GM12873 (cell line): ENCODE measurements at regions not wholly inside any gene's neighbourhood (a gene's known extent, or its start where the extent isn't known, plus 50 kb on each side); places are given as distances from the start of the nearest gene placed in this dataset.

Experiments
- CTCF ChIP-seq: IDR thresholded peaks from 2 replicates; pipeline ENCODE4 v1.5.1; 2012; ENCODE audit warnings: low read depth, mild to moderate bottlenecking, moderate library complexity, low read length, control low read depth; ENCODE audit not compliant: insufficient read depth; ENCODE audit errors: missing control alignments

- peak; percentile 37 for TF ChIP-seq CTCF
These were observed 53.0 kb upstream of the TNKS2 start for GRCh38 chr10:91745090-91745831.

GRCh38 chr10:91743465-91743864, 54.8 kb upstream of the TNKS2 start:
- no peak for TF ChIP-seq CTCF

GRCh38 chr10:91742229-91742628, 56.0 kb upstream of the TNKS2 start:
- TF ChIP-seq CTCF, result no peak

- TF ChIP-seq CTCF, result no peak
These were observed 56.9 kb upstream of the TNKS2 start for GRCh38 chr10:91741356-91741755.

GRCh38 chr10:91740353-91740924, 57.8 kb upstream of the TNKS2 start:
- TF ChIP-seq CTCF, result no peak

- no peak for TF ChIP-seq CTCF
These were observed 71.9 kb upstream of the TNKS2 start for GRCh38 chr10:91726355-91726754.

- TF ChIP-seq CTCF, result no peak
These were observed 73.3 kb upstream of the TNKS2 start for GRCh38 chr10:91724933-91725332.
